Sciatic nerve (tissue), 2 donors: ENCODE measurements at regions not wholly inside any gene's neighbourhood (a gene's known extent, or its start where the extent isn't known, plus 50 kb on each side); places are given as distances from the start of the nearest gene placed in this dataset.
A peak's percentile ranks its signal among the peaks of the same experiment; 100 is the strongest.

Experiments used
- ATAC-seq: fragments of 200-7000 bp; cut with Tn5 transposase; one replicate; pipeline ENCODE4 v1.9.1; 2020; ENCODE audit warnings: mild to moderate bottlenecking, moderate library complexity
- DNase-seq: peaks from one replicate; pipeline ENCODE4 v3.0.0-alpha.2; 2020; ENCODE audit warnings: low spot score
- intact Hi-C: fragments of 100-400 bp; cut with DNase I; formaldehyde crosslinking; loops from one replicate; pipeline ENCODE4 v1.14.2; 2022
- donor health status: DM: no; HTN: no; CAD: no.
- donor health status: DM: no; HTN: no; CAD: no.

- ATAC-seq (no peak), DNase-seq (no peak)
- intact Hi-C loops = no loop called here
Measured at GRCh38 chr15:39211108-39211979, 369.5 kb upstream of the THBS1 start.

GRCh38 chr15:39213385-39213840 is 367.5 kb upstream of the THBS1 start:
- DNase-seq (peak; percentile 63), ATAC-seq (peak; percentile 71)
- intact Hi-C loops = no loop called here

- DNase-seq (no peak), ATAC-seq (no peak)
- intact Hi-C loops = no loop called here
Measured at GRCh38 chr15:39215015-39215414, 365.9 kb upstream of the THBS1 start.

- DNase-seq = no peak
- no peak for ATAC-seq
- intact Hi-C loops = no loop called here
Measured at GRCh38 chr15:39216816-39217215, 364.1 kb upstream of the THBS1 start.

- intact Hi-C loops = no loop called here
- ATAC-seq = no peak
- DNase-seq = no peak
Measured at GRCh38 chr15:39219608-39220007, 361.3 kb upstream of the THBS1 start.

GRCh38 chr15:39226169-39226937 is 354.5 kb upstream of the THBS1 start:
- no peak for DNase-seq
- no peak for ATAC-seq
- intact Hi-C loops = no loop called here

GRCh38 chr15:39227001-39227400 is 353.9 kb upstream of the THBS1 start:
- intact Hi-C loops = no loop called here
- ATAC-seq (no peak), DNase-seq (no peak)

GRCh38 chr15:39228889-39229288 is 352.0 kb upstream of the THBS1 start:
- no peak for ATAC-seq
- no peak for DNase-seq
- intact Hi-C loops = no loop called here

GRCh38 chr15:39230205-39230907 is 350.5 kb upstream of the THBS1 start:
- ATAC-seq = no peak
- DNase-seq = no peak
- intact Hi-C loops = no loop called here

- intact Hi-C loops = no loop called here
- DNase-seq (no peak), ATAC-seq (no peak)
Measured at GRCh38 chr15:39230908-39231285, 350.0 kb upstream of the THBS1 start.

- ATAC-seq = no peak
- intact Hi-C loops = no loop called here
- DNase-seq = no peak
Measured at GRCh38 chr15:39232512-39232911, 348.4 kb upstream of the THBS1 start.

- DNase-seq = no peak
- no peak for ATAC-seq
- intact Hi-C loops = no loop called here
Measured at GRCh38 chr15:39235084-39235795, 345.6 kb upstream of the THBS1 start.

GRCh38 chr15:39236375-39236774 is 344.5 kb upstream of the THBS1 start:
- ATAC-seq = no peak
- intact Hi-C loops = no loop called here
- DNase-seq = no peak

- DNase-seq (no peak), ATAC-seq (no peak)
- intact Hi-C loops = no loop called here
Measured at GRCh38 chr15:39238443-39238842, 342.4 kb upstream of the THBS1 start.

GRCh38 chr15:39239562-39239961 is 341.3 kb upstream of the THBS1 start:
- ATAC-seq = no peak
- DNase-seq = no peak
- intact Hi-C loops = no loop called here

GRCh38 chr15:39242345-39242744 is 338.5 kb upstream of the THBS1 start:
- intact Hi-C loops = no loop called here
- DNase-seq = no peak
- peak; percentile 61 for ATAC-seq

- no peak for DNase-seq
- intact Hi-C loops = no loop called here
- no peak for ATAC-seq
Measured at GRCh38 chr15:39243396-39243795, 337.5 kb upstream of the THBS1 start.

- DNase-seq = no peak
- no peak for ATAC-seq
- intact Hi-C loops = no loop called here
Measured at GRCh38 chr15:39244776-39245175, 336.1 kb upstream of the THBS1 start.

GRCh38 chr15:39246523-39246922 is 334.4 kb upstream of the THBS1 start:
- DNase-seq (no peak), ATAC-seq (no peak)
- intact Hi-C loops = no loop called here
